Nephron (organoid): ENCODE measurements at regions not wholly inside any gene's neighbourhood (a gene's known extent, or its start where the extent isn't known, plus 50 kb on each side); places are given as distances from the start of the nearest gene placed in this dataset.
"Not testable (repeated sequence)": the region's sequence is repeated elsewhere in the genome, so short reads cannot be mapped to it uniquely, and the experiment has no call there.

ENCODE experiments used
- H3K27ac Mint-ChIP-seq, 3 experiments: 2 replicates each; pipeline ENCODE4 v1.8.0; 2020; ENCODE audit warnings: mixed read lengths in 3 of 3, mild to moderate bottlenecking in 2 of 3, moderate library complexity in 1 of 3
- H3K27me3 Mint-ChIP-seq: 2 replicates; pipeline ENCODE4 v1.8.0; 2021; ENCODE audit warnings: low read depth, mild to moderate bottlenecking, moderate library complexity, mixed read lengths
- H3K36me3 Mint-ChIP-seq: 2 replicates; pipeline ENCODE4 v1.8.0; 2020; ENCODE audit warnings: low read depth, mixed read lengths
- H3K4me1 Mint-ChIP-seq: 2 replicates; pipeline ENCODE4 v1.8.0; 2020; ENCODE audit warnings: mixed read lengths
- H3K4me3 Mint-ChIP-seq, 3 experiments: 2 replicates each; pipeline ENCODE4 v1.8.0; 2020; ENCODE audit warnings: mild to moderate bottlenecking in 3 of 3, mixed read lengths in 3 of 3, moderate library complexity in 2 of 3
- H3K9me3 Mint-ChIP-seq: 2 replicates; pipeline ENCODE4 v1.8.0; 2020; ENCODE audit warnings: mixed read lengths
- CTCF ChIP-seq, 3 experiments: fragments of 200-600 bp; sonication (generic); IDR thresholded peaks; one replicate each; pipeline ENCODE4 v1.5.0; 2021; ENCODE audit warnings: antibody characterized with exemption in 3 of 3; ENCODE audit not compliant: unreplicated experiment in 3 of 3

GRCh38 chr1:166489670-166490436 lies 323.1 kb upstream of the FAM78B start:
- H3K36me3 Mint-ChIP-seq: no peaks in the 10 kb centered on the region
- H3K27me3 Mint-ChIP-seq: peaks cover 4% of the 10 kb centered on the region
- peaks cover 1% of the 10 kb centered on the region for H3K9me3 Mint-ChIP-seq

GRCh38 chr1:166490437-166490991 lies 323.7 kb upstream of the FAM78B start:
- TF ChIP-seq CTCF (IDR thresholded peaks at IDR 0.05; ENCODE audit: unreplicated experiment in 3 of 3): no peak
- Mint-ChIP-seq H3K4me3 (no peak overlapping the region), H3K9me3 (peaks cover 2% of the 10 kb centered on the region), H3K36me3 (no peaks in the 10 kb centered on the region), H3K27me3 (peaks cover 4% of the 10 kb centered on the region), H3K27ac (no peak overlapping the region), H3K4me1 (no peaks in the 10 kb centered on the region)

More at GRCh38 chr1:166489670-166490436, 323.1 kb upstream of the FAM78B start:
- TF ChIP-seq CTCF (IDR thresholded peaks at IDR 0.05; ENCODE audit: unreplicated experiment in 3 of 3): no peak
- Mint-ChIP-seq H3K4me1 (no peaks in the 10 kb centered on the region), H3K4me3 (no peak overlapping the region), H3K27ac (no peak overlapping the region)

GRCh38 chr1:166493765-166494164 lies 327.0 kb upstream of the FAM78B start:
- not testable (repeated sequence) for H3K27me3 Mint-ChIP-seq, H3K27ac Mint-ChIP-seq, H3K36me3 Mint-ChIP-seq, H3K4me1 Mint-ChIP-seq, H3K4me3 Mint-ChIP-seq
- H3K9me3 Mint-ChIP-seq: peaks cover 13% of the 10 kb centered on the region

GRCh38 chr1:166507347-166507746 lies 331.9 kb upstream of the POGK start:
- Mint-ChIP-seq H3K4me3 (no peak overlapping the region), H3K27me3 (peaks cover 5% of the 10 kb centered on the region), H3K36me3 (no peaks in the 10 kb centered on the region), H3K4me1 (no peaks in the 10 kb centered on the region), H3K27ac (no peak overlapping the region), H3K9me3 (peaks cover 10% of the 10 kb centered on the region)
- TF ChIP-seq CTCF (IDR thresholded peaks at IDR 0.05; ENCODE audit: unreplicated experiment in 3 of 3): no peak

- Mint-ChIP-seq H3K4me1 (no peaks in the 10 kb centered on the region), H3K9me3 (peaks cover 14% of the 10 kb centered on the region), H3K27ac (no peak overlapping the region), H3K4me3 (no peak overlapping the region), H3K36me3 (no peaks in the 10 kb centered on the region), H3K27me3 (no peaks in the 10 kb centered on the region)
- TF ChIP-seq CTCF (IDR thresholded peaks at IDR 0.05; ENCODE audit: unreplicated experiment in 3 of 3): no peak
Measured at GRCh38 chr1:166511761-166512160, 327.5 kb upstream of the POGK start.

- no peak for TF ChIP-seq CTCF (IDR thresholded peaks at IDR 0.05; ENCODE audit: unreplicated experiment in 3 of 3)
- no peaks in the 10 kb centered on the region for H3K27me3 Mint-ChIP-seq
- H3K9me3 Mint-ChIP-seq: peaks cover 14% of the 10 kb centered on the region
Measured at GRCh38 chr1:166514067-166514466, 325.2 kb upstream of the POGK start.

More at GRCh38 chr1:166514067-166514466, 325.2 kb upstream of the POGK start:
- Mint-ChIP-seq H3K36me3 (no peaks in the 10 kb centered on the region), H3K4me1 (no peaks in the 10 kb centered on the region), H3K27ac (no peak overlapping the region), H3K4me3 (no peak overlapping the region)
